Upper lobe of right lung (tissue), 1 donor: ENCODE measurements at regions not wholly inside any gene's neighbourhood (a gene's known extent, or its start where the extent isn't known, plus 50 kb on each side); places are given as distances from the start of the nearest gene placed in this dataset.

ENCODE experiments used
- ATAC-seq: fragments of 200-7000 bp; cut with Tn5 transposase; one replicate; pipeline ENCODE4 v1.9.1; 2020; ENCODE audit warnings: mild to moderate bottlenecking, moderate library complexity
- DNase-seq: peaks from one replicate; pipeline ENCODE4 v3.0.0-alpha.2; 2020
- H3K27ac ChIP-seq: fragments of 200-600 bp; one replicate; pipeline ENCODE4 v1.8.0; 2022
- H3K27me3 ChIP-seq: fragments of 200-600 bp; one replicate; pipeline ENCODE4 v1.8.0; 2022; ENCODE audit warnings: mild to moderate bottlenecking
- H3K36me3 ChIP-seq: fragments of 200-600 bp; one replicate; pipeline ENCODE4 v1.8.0; 2022
- H3K4me1 ChIP-seq: fragments of 200-600 bp; one replicate; pipeline ENCODE4 v1.8.0; 2022
- H3K4me3 ChIP-seq: fragments of 200-600 bp; one replicate; pipeline ENCODE4 v1.8.0; 2022; ENCODE audit warnings: mild to moderate bottlenecking
- H3K9me3 ChIP-seq: fragments of 200-600 bp; one replicate; pipeline ENCODE4 v1.8.0; 2022
- intact Hi-C: fragments of 100-400 bp; cut with DNase I; formaldehyde crosslinking; loops from one replicate; pipeline ENCODE4 v1.11.0; 2022
- TF ChIP-seq, protein P1 (sequence below): fragments of 200-600 bp; IDR thresholded peaks from one replicate; pipeline ENCODE4 v1.8.0; 2022; ENCODE audit warnings: antibody characterized with exemption
- donor health status: DM: no; HTN: yes; CAD: no; lungs with severe emphysema.

DNA sequence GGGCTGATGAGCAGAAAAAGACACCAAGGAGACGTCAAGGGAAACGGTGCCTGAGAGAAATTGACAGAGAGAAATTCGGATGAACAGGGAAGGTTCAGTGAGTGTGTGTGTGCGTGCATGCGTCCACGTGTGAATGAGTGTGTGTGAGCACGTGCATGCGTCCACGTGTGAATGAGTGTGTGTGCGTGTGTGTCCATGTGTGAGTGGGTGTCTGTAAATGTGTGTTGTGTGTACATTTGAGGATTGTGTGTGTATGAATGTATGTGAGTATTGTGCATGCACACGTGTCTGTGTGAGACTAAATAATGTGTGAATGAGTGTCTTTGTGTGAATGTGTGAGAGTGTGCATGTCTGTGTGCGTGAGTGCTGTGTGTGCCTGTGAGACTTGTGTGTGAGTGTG lies 137.4 kb upstream of the MED13L start:
- Histone ChIP-seq H3K36me3 (no peaks in the 10 kb centered on the region), H3K27ac (no peak overlapping the region), H3K4me1 (peaks cover 4% of the 10 kb centered on the region), H3K27me3 (no peaks in the 10 kb centered on the region), H3K9me3 (no peaks in the 10 kb centered on the region), H3K4me3 (no peak overlapping the region)
- TF ChIP-seq, protein P1, sequence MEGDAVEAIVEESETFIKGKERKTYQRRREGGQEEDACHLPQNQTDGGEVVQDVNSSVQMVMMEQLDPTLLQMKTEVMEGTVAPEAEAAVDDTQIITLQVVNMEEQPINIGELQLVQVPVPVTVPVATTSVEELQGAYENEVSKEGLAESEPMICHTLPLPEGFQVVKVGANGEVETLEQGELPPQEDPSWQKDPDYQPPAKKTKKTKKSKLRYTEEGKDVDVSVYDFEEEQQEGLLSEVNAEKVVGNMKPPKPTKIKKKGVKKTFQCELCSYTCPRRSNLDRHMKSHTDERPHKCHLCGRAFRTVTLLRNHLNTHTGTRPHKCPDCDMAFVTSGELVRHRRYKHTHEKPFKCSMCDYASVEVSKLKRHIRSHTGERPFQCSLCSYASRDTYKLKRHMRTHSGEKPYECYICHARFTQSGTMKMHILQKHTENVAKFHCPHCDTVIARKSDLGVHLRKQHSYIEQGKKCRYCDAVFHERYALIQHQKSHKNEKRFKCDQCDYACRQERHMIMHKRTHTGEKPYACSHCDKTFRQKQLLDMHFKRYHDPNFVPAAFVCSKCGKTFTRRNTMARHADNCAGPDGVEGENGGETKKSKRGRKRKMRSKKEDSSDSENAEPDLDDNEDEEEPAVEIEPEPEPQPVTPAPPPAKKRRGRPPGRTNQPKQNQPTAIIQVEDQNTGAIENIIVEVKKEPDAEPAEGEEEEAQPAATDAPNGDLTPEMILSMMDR: no peak
- DNase-seq (no peak), ATAC-seq (no peak)
- intact Hi-C loops: no loop called here

DNA sequence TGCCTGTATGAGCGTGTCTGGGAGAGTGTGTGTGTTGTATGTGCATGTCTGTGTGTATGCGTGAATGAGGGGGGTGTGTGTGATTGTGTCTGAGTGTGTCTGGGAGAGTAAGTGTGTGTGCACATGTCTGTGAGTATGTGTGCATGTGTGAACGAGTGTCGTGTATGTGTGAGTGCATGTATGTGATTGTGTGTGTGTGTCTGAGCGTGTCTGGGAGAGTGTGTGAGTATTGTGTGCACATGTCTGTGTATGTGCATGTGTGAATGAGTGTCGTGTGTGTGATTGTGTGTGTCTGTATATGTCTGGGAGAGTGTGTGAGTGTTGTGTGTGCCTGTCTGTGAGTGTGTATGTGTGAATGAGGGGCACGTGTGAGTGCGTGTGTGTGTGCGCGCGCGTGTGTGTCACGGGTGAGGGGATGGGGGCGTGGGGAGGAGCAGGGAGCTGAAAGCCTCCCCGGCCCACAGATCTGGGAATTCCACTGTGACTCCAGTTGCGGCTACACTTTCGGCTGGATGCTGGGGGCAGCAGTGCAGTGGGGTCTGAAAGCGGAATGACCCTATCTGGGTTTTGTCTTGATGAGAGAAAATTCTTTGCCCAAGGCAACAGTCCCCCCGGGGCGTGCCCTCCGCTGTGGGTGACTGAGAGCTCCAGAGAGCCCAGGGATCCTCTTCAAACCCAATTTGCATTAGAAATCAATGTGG lies 138.1 kb upstream of the MED13L start:
- DNase-seq (no peak), ATAC-seq (no peak)
- H3K4me1 ChIP-seq: peaks cover 4% of the 10 kb centered on the region
- no peaks in the 10 kb centered on the region for H3K9me3 ChIP-seq
- intact Hi-C loops: no loop called here
- no peak overlapping the region for H3K4me3 ChIP-seq
- no peaks in the 10 kb centered on the region for H3K27me3 ChIP-seq
- TF ChIP-seq, protein P1: no peak
- H3K27ac ChIP-seq: no peak overlapping the region
- H3K36me3 ChIP-seq: no peaks in the 10 kb centered on the region

DNA sequence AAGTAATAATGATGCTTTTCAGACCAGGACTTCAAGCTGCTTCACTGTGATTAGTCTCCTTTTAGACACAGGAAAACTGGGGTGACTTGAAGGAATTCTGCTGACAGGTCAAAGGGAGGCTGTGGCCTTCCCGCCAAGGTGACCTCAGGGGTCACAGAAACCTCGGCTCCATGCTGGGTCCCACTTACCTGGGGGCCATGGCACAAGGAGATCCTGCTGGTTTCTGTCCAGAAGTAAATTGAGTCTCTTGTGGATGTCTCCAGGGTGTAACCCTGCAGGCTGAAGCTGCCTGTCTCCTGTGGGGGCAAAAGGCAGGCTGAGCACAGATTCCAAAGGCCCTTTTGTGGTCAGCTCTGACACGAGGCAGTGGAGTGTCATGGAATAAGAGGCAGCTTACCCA lies 138.7 kb upstream of the MED13L start:
- no peak for ATAC-seq
- Histone ChIP-seq H3K36me3 (no peaks in the 10 kb centered on the region), H3K27me3 (no peaks in the 10 kb centered on the region), H3K9me3 (no peaks in the 10 kb centered on the region), H3K27ac (no peak overlapping the region), H3K4me1 (peaks cover 2% of the 10 kb centered on the region), H3K4me3 (no peak overlapping the region)
- intact Hi-C loops: no loop called here
- DNase-seq: no peak
- TF ChIP-seq, protein P1: no peak

DNA sequence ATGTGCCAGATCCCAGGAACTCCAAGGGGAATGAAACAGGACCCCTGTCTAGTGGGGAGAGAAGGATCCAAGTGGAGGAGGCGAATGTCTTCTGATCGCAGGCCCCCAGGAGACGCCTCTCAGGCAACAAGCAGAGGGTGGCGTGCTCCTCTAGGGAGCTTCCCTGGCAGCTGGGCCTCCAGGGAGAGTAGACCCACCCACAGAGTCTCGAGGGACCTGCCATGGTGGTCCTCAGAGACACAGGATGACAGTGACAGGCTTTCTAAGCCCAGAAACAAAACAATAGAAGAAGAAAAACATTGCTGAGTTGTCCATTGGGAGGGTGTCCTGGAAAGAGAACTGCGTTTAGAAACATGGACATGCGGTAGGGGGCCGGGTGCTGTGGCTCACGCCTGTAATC lies 140.6 kb upstream of the MAP1LC3B2 start:
- no peaks in the 10 kb centered on the region for H3K27me3 ChIP-seq
- H3K36me3 ChIP-seq: no peaks in the 10 kb centered on the region
- no peak for ATAC-seq
- intact Hi-C loops: no loop called here
- no peak overlapping the region for H3K27ac ChIP-seq
- H3K4me1 ChIP-seq: no peaks in the 10 kb centered on the region
- H3K4me3 ChIP-seq: no peak overlapping the region
- no peak for DNase-seq
- no peaks in the 10 kb centered on the region for H3K9me3 ChIP-seq
- TF ChIP-seq, protein P1: no peak

DNA sequence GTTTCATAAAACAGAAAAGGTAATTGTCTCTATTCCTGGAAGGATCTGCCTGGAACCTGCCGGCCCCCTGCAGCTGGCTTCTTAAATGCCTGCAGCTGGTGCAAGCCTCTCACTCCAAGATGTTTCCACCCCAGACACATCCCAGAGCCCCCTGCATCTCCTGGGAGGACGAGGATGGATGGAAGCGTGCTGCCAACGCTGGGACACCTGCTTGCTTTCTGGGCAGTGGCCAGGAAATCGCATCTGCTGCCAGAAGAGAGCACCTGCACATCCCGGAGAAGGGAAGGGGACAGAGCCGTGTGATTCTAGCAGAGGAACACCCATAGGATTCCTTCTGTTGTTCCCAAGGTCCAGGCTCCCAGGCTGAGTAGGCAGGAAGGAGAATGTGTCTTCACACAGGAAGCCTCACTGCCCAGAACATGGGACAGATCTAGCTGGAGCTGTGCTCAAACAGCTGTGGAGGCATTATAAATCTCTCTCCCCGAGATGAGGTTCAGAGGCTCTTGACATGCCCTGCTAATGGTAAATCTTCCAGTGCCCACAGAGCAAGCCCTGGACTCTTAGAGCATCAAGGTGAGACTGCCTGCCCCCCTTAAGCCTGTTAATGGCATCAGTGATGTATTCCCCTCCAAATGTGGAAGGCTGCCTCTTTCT lies 138.8 kb upstream of the MAP1LC3B2 start:
- no peak for DNase-seq
- intact Hi-C loops: no loop called here

More for the DNA sequence above, 138.8 kb upstream of the MAP1LC3B2 start:
- no peaks in the 10 kb centered on the region for H3K36me3 ChIP-seq
- H3K27ac ChIP-seq: no peak overlapping the region
- TF ChIP-seq, protein P1: no peak
- H3K9me3 ChIP-seq: no peaks in the 10 kb centered on the region
- H3K4me1 ChIP-seq: no peaks in the 10 kb centered on the region
- no peaks in the 10 kb centered on the region for H3K27me3 ChIP-seq
- H3K4me3 ChIP-seq: no peak overlapping the region
- ATAC-seq: no peak
